GM21528 (cell line): ENCODE measurements at regions not wholly inside any gene's neighbourhood (a gene's known extent, or its start where the extent isn't known, plus 50 kb on each side); places are given as distances from the start of the nearest gene placed in this dataset.
A peak's percentile ranks its signal among the peaks of the same experiment; 100 is the strongest.

ENCODE experiments used
- ATAC-seq: cut with Tn5 transposase; IDR thresholded peaks from one replicate; pipeline ENCODE4 v1.9.1; 2021; ENCODE audit warnings: mild to moderate bottlenecking, moderate library complexity; ENCODE audit not compliant: unreplicated experiment, low FRiP score

DNA sequence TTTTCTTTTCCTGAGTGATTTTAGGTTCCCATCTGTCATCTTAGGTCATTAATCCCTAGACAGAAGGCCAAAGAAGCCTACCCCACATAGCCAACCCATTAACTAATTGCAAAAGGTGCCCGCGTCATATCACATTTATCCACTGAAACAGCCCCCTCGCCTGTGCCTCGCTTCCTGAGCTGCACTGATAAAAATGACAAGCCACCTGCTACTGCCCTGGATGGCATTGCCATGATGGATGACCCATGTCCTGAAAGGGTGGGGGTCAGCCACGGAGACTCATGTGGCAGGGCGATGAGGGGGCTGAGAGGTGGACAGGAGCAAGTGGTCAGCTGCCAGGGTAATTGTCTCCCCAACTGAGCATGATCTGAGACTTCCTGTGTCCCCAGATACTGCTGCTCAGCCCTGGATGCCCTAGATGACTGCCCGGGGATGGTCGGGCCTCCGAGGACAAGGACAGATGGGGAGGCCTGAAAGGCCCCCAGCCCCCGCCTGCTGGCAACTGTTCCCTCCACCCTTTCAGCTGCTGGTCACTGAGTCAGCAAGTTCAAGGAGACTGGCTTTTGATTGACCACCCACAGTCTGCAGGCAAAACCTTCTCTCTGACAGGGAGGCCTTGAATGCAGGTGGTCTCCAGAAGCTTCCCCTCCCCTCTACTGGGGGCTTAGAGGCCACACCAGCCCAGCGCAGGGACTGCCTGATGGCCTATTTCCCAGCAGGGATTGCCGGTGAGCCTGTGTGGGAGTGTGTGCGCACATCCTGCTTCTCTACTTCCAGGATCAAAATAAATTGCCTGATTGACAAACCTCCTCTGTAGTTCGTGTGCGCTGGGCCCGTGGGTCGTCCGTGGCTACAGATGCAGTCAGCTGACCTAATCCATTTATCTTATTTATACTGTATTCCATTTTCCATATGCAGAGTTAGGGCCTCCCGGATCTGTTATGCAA, 496.3 kb downstream of the BCOR start:
- no peak for ATAC-seq

DNA sequence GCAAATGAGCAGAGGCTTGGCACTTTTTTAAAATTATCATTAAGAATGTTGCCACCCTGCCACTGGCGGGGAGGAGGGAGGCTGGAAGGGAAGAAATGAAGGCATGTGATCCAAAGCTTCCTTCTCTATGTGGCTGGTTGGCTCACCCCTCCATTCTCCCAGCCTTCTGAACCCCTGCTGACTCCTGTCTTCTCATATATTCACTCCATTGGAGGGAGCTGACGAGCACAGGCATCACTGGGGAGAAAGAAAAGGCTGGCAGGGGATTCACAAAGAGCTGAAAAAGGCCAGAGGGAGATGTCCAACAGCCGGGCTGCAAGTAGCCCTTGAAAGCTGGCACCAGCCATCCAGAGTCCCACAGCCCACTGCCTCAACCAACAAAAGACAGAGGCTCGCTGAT, 495.6 kb downstream of the BCOR start:
- ATAC-seq, result no peak

DNA sequence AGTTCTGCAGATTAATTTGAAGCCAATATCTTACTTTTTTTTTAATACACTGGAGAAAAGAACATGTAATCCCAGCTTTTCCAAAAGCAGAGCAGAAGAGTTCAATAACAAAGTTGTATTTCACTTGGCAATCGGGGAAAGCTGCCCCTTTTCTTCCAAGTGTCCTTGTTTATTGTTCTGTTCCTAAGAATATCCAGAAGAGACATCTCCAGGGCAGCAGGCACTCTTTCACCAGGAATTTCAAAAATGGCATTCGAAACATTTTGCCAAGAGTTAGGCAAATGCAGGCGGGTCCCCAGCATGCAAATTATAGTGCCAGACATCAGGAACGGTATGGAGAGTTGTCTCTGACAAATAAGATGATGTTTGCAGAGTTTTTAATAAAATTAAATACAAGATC, 494.5 kb downstream of the BCOR start:
- ATAC-seq, result no peak

DNA sequence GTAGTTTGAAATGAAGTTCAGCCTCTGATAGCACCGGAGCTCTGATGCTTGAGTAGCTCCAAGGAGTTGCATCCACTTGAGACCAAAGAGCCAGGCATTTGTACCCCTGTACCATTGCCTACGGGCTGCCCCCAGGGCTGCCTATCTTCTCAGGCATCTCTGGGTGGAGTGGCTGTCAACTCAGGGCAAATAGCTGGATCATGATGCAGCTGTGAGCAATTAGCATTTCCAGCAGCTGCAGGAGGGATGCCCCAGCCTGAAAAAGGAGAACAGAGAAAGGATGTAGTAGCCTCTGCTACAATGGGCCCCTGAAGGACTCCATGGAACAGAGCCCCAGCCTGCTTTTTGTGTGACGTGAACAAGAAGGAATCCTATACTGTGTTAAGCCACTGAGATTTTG, 492.6 kb downstream of the BCOR start:
- no peak for ATAC-seq

DNA sequence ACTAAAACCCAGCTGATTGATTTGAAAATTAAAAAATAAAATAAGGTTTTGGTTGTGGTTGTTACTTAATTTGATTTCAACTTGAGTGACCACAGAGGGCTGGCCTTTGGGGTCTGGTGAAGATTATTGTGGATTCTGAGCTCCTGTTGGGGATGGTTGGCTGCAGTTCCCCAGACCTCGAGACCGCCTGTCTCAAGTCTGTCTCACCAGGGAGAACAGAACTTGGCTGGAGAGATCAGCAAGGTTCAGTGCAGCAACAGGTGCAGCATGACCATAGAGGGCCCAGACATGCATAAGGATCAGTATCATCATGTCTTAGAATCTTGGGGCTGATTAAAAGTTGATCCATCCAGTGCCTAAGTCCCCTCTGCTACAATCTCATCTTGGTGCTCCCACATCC, 491.9 kb downstream of the BCOR start:
- no peak for ATAC-seq

DNA sequence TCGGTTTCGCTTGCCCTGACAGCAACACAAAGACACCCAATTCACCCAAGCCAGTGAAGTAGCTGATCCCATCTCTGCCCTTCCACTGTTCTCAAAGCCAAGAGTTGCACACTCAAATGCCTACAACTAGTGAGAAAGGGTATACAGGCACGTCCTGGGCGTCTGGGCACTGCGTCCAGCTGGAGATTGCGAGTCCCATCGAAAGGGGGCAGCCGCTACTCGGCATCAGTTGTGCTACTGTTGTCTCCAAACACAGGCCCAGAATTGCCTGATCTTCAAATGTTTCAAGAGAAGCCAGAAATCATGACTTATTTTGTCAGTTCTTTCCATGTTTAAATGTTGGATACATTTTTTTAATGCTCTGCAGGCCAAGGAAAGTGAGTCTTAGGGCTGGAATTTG, 487.8 kb downstream of the BCOR start:
- no peak for ATAC-seq

DNA sequence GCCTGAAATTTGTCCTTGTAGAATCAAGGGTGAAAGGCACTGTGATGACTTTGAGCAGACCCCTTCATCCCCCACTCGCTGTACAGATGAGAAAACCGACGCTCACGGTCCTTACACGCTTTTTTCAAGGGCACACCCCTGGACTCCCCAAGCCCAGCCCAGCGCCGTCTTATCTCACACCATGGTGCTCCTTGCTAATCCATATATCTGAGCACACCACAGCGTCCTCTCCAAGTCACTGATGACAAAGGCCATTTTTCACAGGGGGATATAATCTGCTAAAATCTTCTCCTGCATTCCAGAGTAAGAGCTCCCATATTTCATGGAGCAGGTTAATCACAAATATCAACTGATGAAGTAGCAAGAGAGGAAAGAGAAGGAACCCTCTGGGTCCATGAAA, 486.3 kb downstream of the BCOR start:
- no peak for ATAC-seq

DNA sequence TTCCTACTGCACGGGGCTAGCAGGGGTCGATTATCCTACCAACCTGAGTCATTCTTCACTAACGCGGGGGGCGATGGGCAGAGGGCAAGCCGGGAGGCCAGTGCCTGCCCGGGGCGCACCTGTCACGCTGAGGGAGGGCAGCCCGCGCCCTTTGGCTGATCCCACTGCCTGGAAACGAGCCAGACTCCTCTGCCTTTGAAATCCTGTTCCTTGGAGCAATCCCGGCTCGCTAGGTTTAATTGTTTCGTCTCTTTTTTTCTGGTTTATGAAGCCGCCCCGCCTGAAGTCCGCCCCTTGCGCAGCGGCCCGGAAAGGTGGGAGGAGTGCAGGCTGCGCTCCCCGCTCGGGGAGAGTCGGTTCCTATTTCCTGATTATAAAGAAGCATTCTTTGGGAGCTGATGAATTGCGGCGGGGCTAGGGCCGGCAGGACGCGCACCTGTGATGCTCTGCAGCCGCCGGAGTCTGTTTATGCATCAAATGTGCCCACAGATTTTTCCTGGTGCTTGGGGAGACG, 484.2 kb downstream of the BCOR start:
- ATAC-seq, result no peak

DNA sequence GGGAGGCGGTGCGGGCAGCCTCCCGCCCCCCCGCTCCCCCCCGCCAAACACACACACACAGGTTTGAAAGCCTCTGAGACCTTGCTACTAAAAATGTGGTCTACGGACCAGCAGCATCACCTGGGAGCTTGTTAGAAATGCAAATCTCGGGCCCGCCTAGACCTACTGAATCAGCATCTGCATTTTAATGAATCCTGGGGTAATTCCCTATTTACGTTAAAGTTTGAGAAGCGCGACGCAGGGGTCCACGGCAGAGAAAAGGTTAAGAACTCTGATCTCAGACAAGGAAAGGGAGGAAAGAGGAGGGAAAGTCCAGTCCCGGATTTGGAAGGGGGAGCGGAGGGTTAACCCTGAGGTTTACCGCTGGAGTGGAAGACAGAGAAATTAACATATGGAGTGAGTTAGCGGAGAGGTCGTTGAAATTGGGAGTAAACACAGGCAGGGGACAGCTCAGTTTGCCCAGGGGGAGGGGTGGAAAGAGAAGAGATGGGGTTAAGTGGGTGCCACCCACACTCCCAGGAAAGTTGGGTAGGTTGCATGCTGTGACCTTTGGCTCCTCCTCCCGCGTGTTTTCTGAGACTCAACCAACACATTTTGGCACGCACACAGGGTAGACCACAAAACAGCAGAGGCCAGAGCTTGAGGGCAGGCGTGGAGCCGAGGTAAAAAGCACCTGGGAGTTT, 483.6 kb downstream of the BCOR start:
- peak; percentile 60 for ATAC-seq

DNA sequence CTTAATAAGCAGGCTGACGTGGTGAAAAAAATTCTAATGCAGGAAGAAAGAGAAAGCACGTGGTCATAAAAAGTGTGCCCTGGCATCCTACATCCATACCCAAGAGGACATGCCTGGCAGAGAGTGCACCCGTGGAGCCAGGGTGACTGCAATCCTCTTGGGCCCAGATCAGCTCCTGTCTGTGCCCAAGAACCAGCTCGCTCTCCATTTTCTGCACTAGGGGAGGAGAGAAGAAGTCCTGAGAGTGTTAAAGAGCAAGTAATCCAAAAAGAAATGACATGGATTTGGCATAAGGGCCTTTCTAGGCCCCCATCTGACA, 483.1 kb downstream of the BCOR start:
- ATAC-seq, result no peak

DNA sequence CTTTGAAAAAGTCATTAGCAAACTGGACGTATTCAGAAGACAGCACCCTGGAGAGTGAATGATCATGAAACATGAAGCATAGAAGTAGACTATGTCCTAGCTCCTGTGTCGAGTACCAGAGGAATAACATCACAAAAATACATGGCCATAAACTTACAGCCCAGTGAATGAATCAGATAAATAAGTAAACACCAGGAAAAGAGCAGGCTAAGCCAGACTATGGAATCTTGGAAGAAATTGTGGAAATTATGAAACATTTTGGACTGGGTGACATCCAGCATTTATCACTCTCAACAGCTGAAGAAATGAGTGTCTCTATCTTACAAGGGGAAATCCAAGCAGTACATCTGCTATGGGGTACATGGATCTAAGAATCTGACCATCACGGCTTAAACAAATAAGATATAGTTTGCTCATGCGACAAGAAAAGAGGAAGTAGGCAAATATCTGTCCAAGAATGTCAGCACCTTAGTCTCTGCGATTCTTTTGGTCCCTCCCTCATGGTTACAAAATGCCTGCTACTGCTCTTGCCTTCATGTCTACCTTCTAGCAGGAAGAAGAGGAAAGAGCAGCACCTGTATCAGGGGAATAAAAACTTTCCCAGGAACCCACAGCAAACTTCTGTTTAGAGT, 481.5 kb downstream of the BCOR start:
- no peak for ATAC-seq

DNA sequence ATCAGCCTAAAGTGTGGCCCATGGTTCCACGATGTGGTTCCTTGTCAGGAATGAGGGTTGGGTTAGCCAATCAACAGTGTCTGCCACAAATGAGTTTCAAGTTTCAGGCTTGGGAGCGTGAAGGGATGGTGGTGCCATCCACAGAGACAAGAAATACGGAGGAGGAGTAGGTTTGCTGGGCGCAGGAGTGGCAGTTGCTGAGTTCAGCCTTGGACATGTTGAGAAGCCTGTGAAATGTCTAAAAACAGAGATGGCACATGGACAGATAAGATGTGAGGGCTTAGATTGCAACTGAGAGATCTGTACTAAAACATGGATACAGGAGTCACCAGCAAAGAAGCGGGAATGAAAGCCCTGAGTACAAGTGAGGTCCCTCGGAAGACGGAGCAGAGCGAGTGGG, 481.0 kb downstream of the BCOR start:
- ATAC-seq, result no peak

DNA sequence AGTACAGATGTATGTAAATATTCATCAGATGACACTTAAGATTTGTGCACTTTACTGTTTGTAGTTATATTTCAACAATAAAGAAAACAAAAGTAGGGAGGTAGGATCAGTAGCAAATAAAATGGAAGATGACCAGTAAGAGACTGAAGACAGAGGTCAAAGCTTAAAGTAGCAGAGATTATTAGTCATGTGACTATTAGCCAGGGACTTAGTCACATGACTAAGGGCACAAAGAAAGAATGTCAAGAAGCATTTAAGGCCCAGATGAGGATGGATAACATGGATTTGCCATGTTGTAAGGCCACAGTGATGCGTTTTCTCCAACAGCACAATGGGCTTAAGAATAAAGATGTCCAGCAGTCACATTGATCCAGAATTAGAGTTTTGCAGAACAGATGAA, 479.6 kb downstream of the BCOR start:
- no peak for ATAC-seq

DNA sequence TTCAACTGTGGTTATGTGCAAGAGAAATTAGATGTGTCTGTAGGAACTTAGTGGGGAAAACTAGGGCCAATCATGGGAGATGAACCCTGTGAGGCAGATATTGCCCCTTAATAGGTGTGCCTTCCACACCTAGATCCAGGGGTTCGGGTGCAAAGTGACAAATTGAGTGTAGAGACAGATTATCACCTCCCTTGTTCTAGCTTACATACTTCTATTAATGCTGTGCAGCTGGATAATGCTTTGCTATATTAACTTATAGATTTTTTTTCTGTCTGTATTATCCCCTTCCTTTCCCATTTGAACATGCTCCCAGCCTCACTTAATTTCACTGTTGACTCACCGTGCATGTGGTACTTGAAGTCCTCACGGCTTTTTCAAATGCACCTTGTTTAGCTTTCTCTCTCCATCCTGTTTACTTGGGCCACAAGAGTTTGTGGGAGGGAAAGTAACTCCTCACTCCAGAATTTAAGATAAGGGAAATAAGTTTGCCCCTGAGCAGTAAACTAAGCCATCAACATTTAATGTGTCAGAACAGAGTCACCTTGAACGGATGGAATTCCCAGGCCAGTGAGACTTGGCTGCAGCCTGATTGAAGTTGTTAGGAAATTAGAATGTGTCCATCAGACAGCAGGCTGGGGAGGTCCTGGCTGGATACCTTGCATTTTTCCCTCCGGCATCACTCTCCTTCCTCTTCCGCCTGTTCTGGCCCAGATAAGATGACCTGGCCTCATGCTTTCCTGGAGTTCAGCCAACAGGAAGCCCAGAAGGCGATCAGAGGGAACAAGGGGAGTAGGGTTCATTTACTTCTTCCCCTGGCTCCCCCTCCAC, 478.4 kb downstream of the BCOR start:
- ATAC-seq, result no peak

DNA sequence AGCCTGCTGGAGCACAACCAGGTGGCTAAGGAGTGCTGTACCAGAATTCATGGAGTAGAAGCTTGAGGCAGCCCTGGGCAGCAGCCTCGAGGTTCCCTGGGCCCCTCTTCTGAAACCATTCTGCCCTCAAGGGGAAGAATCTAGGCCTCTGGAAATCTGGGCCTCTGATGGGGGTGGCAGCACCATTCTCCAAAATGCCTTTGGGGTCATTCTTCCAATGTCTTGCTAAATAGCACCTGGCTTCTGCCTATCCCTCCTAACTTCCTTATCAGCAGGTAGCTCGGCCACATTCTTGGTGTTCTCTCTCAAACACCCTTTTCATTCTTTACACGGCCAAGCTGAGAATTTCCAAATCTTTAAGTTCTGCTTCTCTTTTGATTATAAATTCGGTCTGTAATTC, 473.6 kb downstream of the BCOR start:
- ATAC-seq, result no peak

DNA sequence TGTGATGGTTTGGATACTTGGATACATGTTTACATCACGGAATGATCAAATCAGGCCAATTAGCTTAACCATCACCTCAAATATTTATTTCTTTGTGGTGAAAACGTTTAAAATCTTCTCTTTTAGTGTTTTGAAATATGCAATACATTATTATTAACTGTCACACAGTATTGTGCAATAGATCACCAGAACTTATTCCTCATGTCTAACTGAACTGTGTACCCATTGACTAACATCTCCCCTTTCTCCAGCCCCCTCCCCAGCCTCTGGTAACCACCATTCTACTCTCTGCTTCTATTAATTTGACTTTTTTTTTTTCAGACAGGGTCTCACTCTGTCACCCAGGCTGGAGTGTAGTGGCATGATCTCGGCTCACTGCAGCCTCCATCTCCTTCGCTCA, 471.9 kb downstream of the BCOR start:
- ATAC-seq, result no peak

DNA sequence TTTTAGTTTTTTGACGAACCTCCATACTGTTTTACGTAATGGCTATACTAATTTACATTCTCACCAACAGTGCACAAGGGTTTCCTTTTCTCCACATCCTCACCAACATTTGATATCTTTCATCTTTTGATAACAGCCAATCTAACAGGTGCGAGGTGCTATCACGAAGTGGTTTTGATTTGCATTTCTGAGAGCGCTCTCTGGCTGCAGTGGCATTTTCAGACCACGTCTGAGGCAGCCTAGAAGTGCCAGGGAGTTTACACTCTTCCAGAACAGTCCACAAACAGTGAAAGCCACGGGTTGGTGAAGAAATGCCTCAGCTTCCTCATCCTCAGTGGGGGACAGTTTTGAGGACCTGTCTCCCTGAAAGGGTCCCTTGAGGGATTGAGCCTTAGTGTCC, 471.0 kb downstream of the BCOR start:
- ATAC-seq, result no peak

DNA sequence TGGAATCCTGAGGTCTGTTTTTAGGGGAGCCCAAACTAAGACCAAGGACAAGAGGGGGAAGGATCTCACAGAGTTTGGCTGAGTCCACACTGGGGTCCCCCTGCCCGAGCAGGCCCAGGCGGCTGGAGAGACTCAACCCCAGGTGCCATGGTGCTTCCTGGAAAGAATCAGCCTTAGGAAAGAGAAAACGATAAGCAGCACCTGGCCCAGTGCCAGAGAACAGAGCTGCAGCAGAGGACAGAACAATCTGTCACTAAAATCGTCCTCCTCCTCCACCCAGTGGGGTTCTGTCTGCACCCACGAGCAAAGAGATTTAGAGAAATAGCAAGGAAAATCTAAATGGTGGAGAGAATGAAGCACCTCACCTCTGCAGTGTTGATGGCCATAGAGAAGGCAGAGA, 470.5 kb downstream of the BCOR start:
- no peak for ATAC-seq

DNA sequence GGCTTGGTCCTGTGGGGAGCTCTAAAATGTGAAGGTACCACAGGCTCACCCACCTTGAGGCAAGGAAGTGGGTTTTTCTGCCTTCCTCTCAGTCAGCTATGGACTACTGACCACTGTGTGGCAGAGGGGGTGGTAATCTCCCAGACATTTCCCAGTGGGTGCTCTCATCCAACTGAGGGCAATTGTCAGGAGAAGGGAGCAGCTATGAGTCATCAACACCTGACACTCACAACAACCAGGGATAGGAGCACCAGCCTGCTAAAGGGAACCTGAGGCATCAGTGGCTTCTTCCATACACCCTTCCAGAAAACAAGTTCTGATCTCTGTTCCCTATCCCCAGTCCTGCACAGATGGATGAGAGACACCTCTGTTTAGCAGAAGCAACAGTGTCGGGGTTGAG, 468.8 kb downstream of the BCOR start:
- ATAC-seq, result no peak

DNA sequence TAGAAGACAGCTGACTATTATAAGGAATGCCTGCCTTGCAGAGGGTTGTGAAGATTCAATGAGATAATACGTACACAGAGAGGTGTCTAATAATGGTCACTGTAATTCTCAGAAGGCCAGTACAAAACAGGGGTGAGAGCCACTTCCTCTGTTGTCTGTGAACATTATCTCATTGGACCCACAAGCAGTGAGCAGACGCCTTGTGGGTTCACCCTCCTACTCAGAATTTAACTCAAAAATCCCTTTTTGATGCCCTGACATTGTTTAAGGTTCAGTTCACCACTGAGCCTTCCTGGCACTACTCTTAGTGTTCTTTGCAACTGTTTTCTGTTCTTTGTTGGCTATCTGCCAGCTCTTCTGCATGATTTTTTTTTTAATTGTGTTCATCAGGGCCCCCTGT, 467.4 kb downstream of the BCOR start:
- no peak for ATAC-seq
